Glutamatergic neuron (in vitro differentiated cells): ENCODE measurements at regions not wholly inside any gene's neighbourhood (a gene's known extent, or its start where the extent isn't known, plus 50 kb on each side); places are given as distances from the start of the nearest gene placed in this dataset.
"Not testable (repeated sequence)": the region's sequence is repeated elsewhere in the genome, so short reads cannot be mapped to it uniquely, and the experiment has no call there.

Source experiments
- DNase-seq: peaks from one replicate; pipeline ENCODE4 v3.0.0; 2022
- H3K27ac Mint-ChIP-seq: one replicate; pipeline ENCODE4 v1.8.0; 2020; ENCODE audit warnings: mild to moderate bottlenecking, mixed read lengths, inconsistent platforms; ENCODE audit not compliant: unreplicated experiment
- H3K27me3 Mint-ChIP-seq: one replicate; pipeline ENCODE4 v1.8.0; 2020; ENCODE audit warnings: mild to moderate bottlenecking, moderate library complexity, mixed read lengths, inconsistent platforms; ENCODE audit not compliant: unreplicated experiment
- H3K36me3 Mint-ChIP-seq: one replicate; pipeline ENCODE4 v1.8.0; 2020; ENCODE audit warnings: mild to moderate bottlenecking, mixed read lengths, inconsistent platforms; ENCODE audit not compliant: unreplicated experiment
- H3K4me1 Mint-ChIP-seq: one replicate; pipeline ENCODE4 v1.8.0; 2020; ENCODE audit warnings: mild to moderate bottlenecking, low read depth, mixed read lengths, inconsistent platforms; ENCODE audit not compliant: unreplicated experiment
- H3K4me3 Mint-ChIP-seq: one replicate; pipeline ENCODE4 v1.8.0; 2020; ENCODE audit warnings: mild to moderate bottlenecking, mixed read lengths, inconsistent platforms; ENCODE audit not compliant: unreplicated experiment
- H3K9me3 Mint-ChIP-seq: one replicate; pipeline ENCODE4 v1.8.0; 2020; ENCODE audit warnings: mild to moderate bottlenecking, moderate library complexity, mixed read lengths, inconsistent platforms; ENCODE audit not compliant: unreplicated experiment

DNA sequence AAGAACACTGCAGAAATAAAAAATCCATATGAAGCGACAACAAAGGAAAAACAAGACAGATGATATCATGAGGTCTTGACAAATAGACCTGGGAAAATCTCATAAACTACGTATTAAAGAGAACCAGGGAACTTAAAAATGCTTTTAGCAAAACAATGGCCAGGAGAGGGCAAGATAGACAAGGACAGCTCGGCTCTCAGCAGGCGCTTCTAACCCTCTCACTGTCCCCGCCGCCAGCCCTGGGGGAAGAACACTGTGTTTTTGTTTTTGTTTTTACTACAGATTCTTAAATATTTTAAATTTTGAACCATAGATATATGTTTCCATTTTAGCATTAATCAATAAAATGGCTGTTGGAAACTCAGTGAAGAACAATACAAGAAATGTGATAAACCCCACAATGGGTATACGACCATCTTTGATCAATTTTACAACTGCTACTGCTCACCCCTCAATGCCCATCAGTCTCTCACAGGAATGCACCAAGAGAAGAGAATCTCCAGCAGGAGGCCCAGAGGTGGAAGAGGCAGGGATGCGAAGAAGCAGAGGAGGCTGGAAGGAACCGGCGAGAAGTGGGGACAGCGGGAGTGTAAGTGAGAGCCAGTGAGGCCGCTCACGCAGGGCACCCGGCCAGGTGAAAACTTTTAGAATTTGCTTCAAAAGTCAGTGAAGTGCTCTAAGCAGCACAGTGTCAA is 98.0 kb downstream of the CHRFAM7A start:
- Mint-ChIP-seq H3K27ac (peak overlapping the region; percentile 95), H3K4me3 (peak overlapping the region; percentile 60)
- H3K27me3 Mint-ChIP-seq, H3K36me3 Mint-ChIP-seq, H3K9me3 Mint-ChIP-seq, H3K4me1 Mint-ChIP-seq: not testable (repeated sequence)
- peak; percentile 18 for DNase-seq

DNA sequence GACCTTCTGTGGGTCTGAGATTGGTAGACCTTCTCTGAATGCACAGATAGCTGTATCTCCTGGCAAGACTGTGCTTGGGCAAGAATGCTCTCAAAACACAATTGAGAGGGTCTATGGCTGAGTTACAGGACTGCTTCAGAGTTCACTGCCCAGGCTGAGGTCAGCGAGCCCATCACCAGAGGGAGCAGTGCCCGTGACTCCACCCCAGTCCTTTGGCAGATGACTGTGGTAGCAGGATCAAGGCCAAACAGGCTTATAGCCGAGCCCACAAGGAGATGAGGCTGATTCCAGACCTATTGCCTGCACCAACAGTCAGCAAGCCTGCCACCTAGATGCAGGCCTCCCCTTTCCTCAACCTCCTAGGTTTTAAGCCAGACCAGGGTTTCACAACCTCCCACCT is 89.4 kb downstream of the CHRFAM7A start:
- H3K4me3 Mint-ChIP-seq, H3K27me3 Mint-ChIP-seq, H3K36me3 Mint-ChIP-seq, H3K9me3 Mint-ChIP-seq, DNase-seq, H3K4me1 Mint-ChIP-seq, H3K27ac Mint-ChIP-seq: not testable (repeated sequence)
